HG02623 (cell line): ENCODE measurements at regions not wholly inside any gene's neighbourhood (a gene's known extent, or its start where the extent isn't known, plus 50 kb on each side); places are given as distances from the start of the nearest gene placed in this dataset.
A peak's percentile ranks its signal among the peaks of the same experiment; 100 is the strongest.

Source experiments
- ATAC-seq: cut with Tn5 transposase; IDR thresholded peaks from one replicate; pipeline ENCODE4 v1.9.1; 2021; ENCODE audit warnings: moderate library complexity; ENCODE audit not compliant: unreplicated experiment

- no peak for ATAC-seq
Observed at GRCh38 chr4:77305766-77306165, 148.8 kb downstream of the CCNG2 start.

GRCh38 chr4:77306496-77306895 lies 149.5 kb downstream of the CCNG2 start:
- no peak for ATAC-seq

GRCh38 chr4:77308843-77309242 lies 151.8 kb downstream of the CCNG2 start:
- ATAC-seq, result peak; percentile 47

GRCh38 chr4:77309496-77309895 lies 152.5 kb downstream of the CCNG2 start:
- no peak for ATAC-seq

DNA sequence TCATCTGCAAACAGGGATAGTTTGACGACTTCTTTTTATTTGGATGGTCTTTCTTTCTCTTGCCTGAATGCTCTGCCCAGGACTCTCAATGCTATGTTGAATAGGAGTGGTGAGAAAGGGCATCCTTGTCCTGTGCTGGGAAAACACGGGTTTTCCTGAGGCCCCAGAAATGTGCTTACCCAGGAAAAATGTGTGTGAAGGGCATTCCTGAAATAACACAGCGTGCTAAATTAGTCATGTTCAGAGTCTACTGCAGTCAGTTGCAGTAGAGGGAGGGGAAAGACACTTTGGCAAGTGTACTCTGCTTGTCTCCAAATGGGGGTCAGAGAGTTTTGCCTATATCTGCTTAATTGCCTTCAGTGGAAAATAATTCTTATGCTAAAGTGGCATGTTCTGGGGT lies 153.9 kb downstream of the CCNG2 start:
- no peak for ATAC-seq

DNA sequence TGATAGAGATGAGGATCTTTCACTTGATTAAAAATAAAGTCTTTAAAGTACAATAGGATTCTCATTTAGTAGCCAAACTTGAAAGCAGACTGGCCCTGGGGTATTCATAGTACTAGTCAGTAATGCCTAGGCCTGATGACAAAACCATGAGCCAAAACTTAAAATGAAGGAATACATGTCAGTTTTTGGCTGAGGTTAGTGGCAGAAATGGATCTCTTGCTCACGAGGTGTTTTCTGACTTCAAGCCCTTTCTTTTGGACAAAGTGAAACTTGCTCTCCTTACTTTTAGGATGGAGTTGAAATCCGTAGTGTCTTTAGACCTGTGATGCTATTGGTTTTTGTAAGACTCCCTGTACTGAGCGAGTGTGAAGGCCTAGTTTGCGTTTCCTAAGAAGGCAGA lies 157.7 kb downstream of the CCNG2 start:
- no peak for ATAC-seq

DNA sequence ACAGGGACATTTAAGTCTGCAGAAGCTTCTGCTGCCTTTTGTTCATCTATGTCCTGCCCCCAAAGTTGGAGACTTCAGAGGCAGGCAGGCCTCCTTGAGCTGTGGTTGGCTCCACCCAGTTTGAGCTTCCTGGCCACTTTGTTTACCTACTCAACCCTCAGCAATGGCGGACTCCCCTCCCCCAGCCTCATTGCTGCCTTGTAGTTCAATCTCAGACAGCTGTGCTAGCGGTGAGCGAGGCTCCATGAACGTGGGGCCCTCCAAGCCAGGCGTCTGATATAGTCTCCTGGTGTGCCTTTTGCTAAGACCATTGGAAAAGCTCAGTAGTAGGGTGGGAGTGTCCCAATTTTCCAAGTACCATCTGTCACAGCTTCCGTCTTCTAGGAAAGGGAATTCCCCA lies 170.1 kb downstream of the CCNG2 start:
- ATAC-seq, result no peak

DNA sequence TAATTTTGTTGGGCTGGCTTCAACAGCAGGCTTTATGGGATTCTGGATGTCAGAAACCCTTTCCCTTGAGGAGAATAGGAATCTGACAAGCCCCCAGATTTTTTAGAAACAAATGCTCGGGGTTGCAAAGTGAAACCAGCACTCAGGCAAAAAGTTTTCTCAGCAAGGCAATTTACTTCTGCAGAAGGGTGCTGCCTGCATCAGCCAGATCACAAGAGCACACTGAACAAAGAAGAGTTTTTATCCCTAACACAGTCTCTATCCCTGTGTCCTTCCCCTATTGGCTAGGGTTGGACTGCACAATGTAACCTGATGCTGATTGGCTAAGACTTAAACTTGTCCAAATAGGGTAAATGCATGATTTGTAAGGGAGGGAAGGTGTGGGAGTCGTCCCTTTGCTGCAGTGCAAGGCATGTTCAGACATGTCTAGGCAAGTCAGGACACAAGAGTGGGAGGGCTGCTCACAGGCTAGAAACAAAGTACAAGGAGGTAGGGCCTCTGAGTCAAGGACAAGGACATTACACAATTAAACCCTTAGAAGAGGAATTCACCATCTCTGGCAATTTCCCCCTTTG lies 175.8 kb downstream of the CCNG2 start:
- no peak for ATAC-seq

- ATAC-seq, result no peak
Observed at GRCh38 chr4:77336411-77337142, 179.6 kb downstream of the CCNG2 start.

GRCh38 chr4:77342170-77342810 lies 185.3 kb downstream of the CCNG2 start:
- no peak for ATAC-seq

- ATAC-seq, result no peak
Observed at GRCh38 chr4:77344001-77344400, 187.0 kb downstream of the CCNG2 start.

DNA sequence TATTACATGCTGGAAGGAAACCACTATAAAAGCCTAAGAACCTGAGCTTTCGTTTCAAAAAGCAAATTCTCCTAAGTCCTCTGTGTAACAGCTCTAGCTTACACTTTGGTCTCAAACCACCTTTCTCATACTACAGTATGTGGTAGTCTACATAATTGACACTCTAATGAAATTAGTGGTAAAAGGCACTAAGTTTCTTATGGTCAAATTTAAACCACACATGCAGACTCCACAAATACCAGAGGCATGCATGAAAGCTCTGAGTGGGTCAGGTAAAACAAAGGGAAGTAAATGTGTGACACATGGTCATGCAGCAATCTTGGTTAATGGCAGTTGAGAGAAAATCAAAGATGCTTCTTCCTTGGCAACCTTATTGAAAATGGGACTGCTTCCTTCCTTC lies 187.8 kb downstream of the CCNG2 start:
- no peak for ATAC-seq

- no peak for ATAC-seq
Observed at GRCh38 chr4:77347351-77347966, 190.5 kb downstream of the CCNG2 start.

- no peak for ATAC-seq
Observed at GRCh38 chr4:77348815-77349214, 191.8 kb downstream of the CCNG2 start.

GRCh38 chr4:77349364-77349763 lies 192.4 kb downstream of the CCNG2 start:
- no peak for ATAC-seq

DNA sequence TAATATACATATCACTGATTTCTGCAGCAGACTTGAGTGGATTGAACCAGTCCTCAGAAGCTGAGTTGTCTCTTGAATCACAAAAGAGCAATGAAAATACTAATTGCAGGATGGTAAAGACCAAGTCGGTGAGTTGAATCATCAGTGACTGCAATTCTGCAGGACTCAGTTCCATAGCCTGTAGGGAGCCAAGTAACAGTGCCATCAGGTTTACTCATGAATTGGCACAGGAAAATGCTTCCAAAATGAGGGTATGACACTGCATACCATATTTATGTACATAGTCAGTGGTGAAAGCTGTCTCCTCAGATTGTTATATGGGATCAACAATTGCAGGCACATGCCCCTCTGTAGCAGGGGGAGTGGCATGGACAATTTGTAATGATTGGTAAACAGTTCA lies 192.8 kb downstream of the CCNG2 start:
- ATAC-seq, result no peak

GRCh38 chr4:77352192-77352591 lies 195.2 kb downstream of the CCNG2 start:
- ATAC-seq, result no peak

GRCh38 chr4:77353724-77354315 lies 196.8 kb downstream of the CCNG2 start:
- ATAC-seq, result peak; percentile 51

- ATAC-seq, result no peak
Observed at GRCh38 chr4:77354550-77354949, 197.5 kb downstream of the CCNG2 start.

DNA sequence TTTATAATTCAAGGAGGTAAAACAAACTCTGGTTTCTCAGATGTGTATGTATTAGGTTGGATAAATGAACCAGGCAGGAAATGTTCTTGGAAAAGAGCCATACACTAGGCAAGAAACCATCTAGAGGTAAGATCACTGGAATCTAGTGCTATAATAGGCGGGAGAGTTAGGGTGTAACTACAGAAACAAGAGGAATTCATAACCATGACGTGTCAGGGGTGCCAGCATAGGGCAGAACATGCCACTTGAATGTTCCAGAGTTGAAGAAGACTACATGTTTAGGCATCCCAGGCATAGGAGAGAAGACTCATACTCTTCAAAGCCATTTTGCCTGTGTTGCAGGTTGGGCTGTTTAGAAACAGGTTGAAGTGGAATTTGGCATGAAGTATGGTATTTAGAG lies 198.7 kb downstream of the CCNG2 start:
- ATAC-seq, result no peak

DNA sequence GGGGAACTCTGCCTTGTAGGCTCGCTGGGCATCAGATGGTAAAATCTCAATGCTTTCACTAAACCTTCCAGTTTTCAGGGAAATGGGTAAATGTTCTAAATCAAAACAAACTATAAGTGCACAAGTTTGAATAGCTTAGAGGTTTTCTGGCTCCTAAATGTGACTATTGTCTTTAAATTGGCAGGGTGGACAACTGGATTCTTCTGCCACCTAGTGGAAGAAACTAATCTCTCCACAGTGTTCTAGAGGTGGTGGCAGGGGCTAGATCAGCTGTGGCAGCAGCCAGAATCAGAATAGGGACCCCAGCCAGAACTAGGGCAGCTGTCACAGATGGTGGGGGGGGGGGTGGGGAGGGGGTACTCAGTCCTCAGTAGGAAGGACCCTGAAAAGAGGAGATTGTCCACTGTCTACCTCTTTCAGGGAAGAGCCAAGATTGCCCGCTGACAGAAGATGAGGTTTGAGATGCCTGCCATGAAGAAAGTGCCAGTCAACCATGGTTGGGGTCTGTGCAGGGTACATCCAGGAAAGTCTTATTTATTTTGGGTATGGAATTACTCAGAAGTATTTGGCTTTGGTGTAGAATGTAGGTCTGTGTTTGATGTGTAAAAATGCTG lies 201.4 kb downstream of the CCNG2 start:
- ATAC-seq, result peak; percentile 46
